NT2/D1 (cell line): ENCODE measurements at regions not wholly inside any gene's neighbourhood (a gene's known extent, or its start where the extent isn't known, plus 50 kb on each side); places are given as distances from the start of the nearest gene placed in this dataset.

Experiments
- DNase-seq: peaks from one replicate; pipeline ENCODE4 v3.0.0-alpha.2; 2011; ENCODE audit warnings: low read depth, low spot score
- H3K27me3 ChIP-seq: 2 replicates; pipeline ENCODE4 v1.6.0; 2011; ENCODE audit warnings: mild to moderate bottlenecking; ENCODE audit not compliant: insufficient read length, insufficient read depth
- H3K36me3 ChIP-seq: 2 replicates; pipeline ENCODE4 v1.6.1; 2011; ENCODE audit warnings: mild to moderate bottlenecking, low read length, mixed read lengths; ENCODE audit not compliant: insufficient read depth, insufficient read length
- H3K4me1 ChIP-seq: 2 replicates; pipeline ENCODE4 v1.5.1; 2011; ENCODE audit not compliant: insufficient read depth, insufficient read length
- H3K4me3 ChIP-seq: 2 replicates; pipeline ENCODE4 v1.5.1; 2011; ENCODE audit warnings: low read depth; ENCODE audit not compliant: insufficient read length
- H3K9ac ChIP-seq: 2 replicates; pipeline ENCODE4 v1.6.0; 2011; ENCODE audit warnings: low read depth; ENCODE audit not compliant: insufficient read length
- H3K9me3 ChIP-seq: 2 replicates; pipeline ENCODE4 v1.5.1; 2011; ENCODE audit warnings: mild to moderate bottlenecking, low read length; ENCODE audit not compliant: insufficient read depth
- SUZ12 ChIP-seq: IDR thresholded peaks from 2 replicates; pipeline ENCODE4 v1.6.1; 2011; ENCODE audit not compliant: insufficient read length, insufficient read depth; ENCODE audit errors: extremely low read depth
- YY1 ChIP-seq: IDR thresholded peaks from 2 replicates; pipeline ENCODE4 v1.6.1; 2011; ENCODE audit not compliant: insufficient read length, insufficient read depth
- ZNF274 ChIP-seq: IDR thresholded peaks from 2 replicates; pipeline ENCODE4 v1.6.1; 2011; ENCODE audit warnings: mild to moderate bottlenecking, low read depth, low read length

GRCh38 chr14:89681086-89682018 is 264.3 kb upstream of the FOXN3 start:
- Histone ChIP-seq H3K27me3 (no peaks in the 10 kb centered on the region), H3K9ac (no peak overlapping the region), H3K4me3 (no peak overlapping the region), H3K4me1 (no peaks in the 10 kb centered on the region), H3K36me3 (no peaks in the 10 kb centered on the region), H3K9me3 (peaks cover 16% of the 10 kb centered on the region; the same call in 1 of the 2 replicates)
- TF ChIP-seq YY1: no peak
- no peak for TF ChIP-seq SUZ12
- TF ChIP-seq ZNF274: no peak
- DNase-seq: no peak

- H3K27me3 ChIP-seq: no peaks in the 10 kb centered on the region
- no peak for DNase-seq
- H3K4me3 ChIP-seq: no peak overlapping the region
- no peaks in the 10 kb centered on the region for H3K36me3 ChIP-seq
- no peak for TF ChIP-seq SUZ12
- TF ChIP-seq YY1: no peak
- TF ChIP-seq ZNF274: no peak
- peaks cover 16% of the 10 kb centered on the region; the same call in 1 of the 2 replicates for H3K9me3 ChIP-seq
- no peak overlapping the region for H3K9ac ChIP-seq
- H3K4me1 ChIP-seq: no peaks in the 10 kb centered on the region
Observed at GRCh38 chr14:89680156-89680555, 263.1 kb upstream of the FOXN3 start.

- 0 out of 2 replicates have a peak, but pooled peaks cover 8% of the 10 kb centered on the region for H3K9me3 ChIP-seq
- H3K4me1 ChIP-seq: no peaks in the 10 kb centered on the region
- no peaks in the 10 kb centered on the region for H3K27me3 ChIP-seq
- DNase-seq: no peak
- no peak for TF ChIP-seq SUZ12
- TF ChIP-seq YY1: no peak
- TF ChIP-seq ZNF274: no peak
- no peak overlapping the region for H3K4me3 ChIP-seq
- H3K9ac ChIP-seq: no peak overlapping the region
- no peaks in the 10 kb centered on the region for H3K36me3 ChIP-seq
Observed at GRCh38 chr14:89678768-89679167, 261.7 kb upstream of the FOXN3 start.

- no peak for TF ChIP-seq ZNF274
- TF ChIP-seq SUZ12: no peak
- no peak for TF ChIP-seq YY1
- no peaks in the 10 kb centered on the region for H3K27me3 ChIP-seq
- H3K4me1 ChIP-seq: no peaks in the 10 kb centered on the region
- H3K9ac ChIP-seq: no peak overlapping the region
- no peak overlapping the region for H3K4me3 ChIP-seq
- H3K9me3 ChIP-seq: no peaks in the 10 kb centered on the region
- no peaks in the 10 kb centered on the region for H3K36me3 ChIP-seq
- DNase-seq: no peak
Observed at GRCh38 chr14:89675590-89675989, 258.6 kb upstream of the FOXN3 start.

GRCh38 chr14:89674936-89675335 is 257.9 kb upstream of the FOXN3 start:
- TF ChIP-seq ZNF274 (no peak), YY1 (no peak), SUZ12 (no peak)
- H3K9me3 ChIP-seq: no peaks in the 10 kb centered on the region
- no peaks in the 10 kb centered on the region for H3K36me3 ChIP-seq
- H3K9ac ChIP-seq: no peak overlapping the region
- no peaks in the 10 kb centered on the region for H3K4me1 ChIP-seq
- no peak for DNase-seq
- H3K4me3 ChIP-seq: no peak overlapping the region
- no peaks in the 10 kb centered on the region for H3K27me3 ChIP-seq

GRCh38 chr14:89674240-89674639 is 257.2 kb upstream of the FOXN3 start:
- H3K27me3 ChIP-seq: no peaks in the 10 kb centered on the region
- H3K4me3 ChIP-seq: no peak overlapping the region
- no peaks in the 10 kb centered on the region for H3K4me1 ChIP-seq
- no peak for DNase-seq
- no peaks in the 10 kb centered on the region for H3K9me3 ChIP-seq
- H3K9ac ChIP-seq: no peak overlapping the region
- H3K36me3 ChIP-seq: no peaks in the 10 kb centered on the region
- TF ChIP-seq ZNF274 (no peak), YY1 (no peak), SUZ12 (no peak)

GRCh38 chr14:89673512-89674225 is 256.6 kb upstream of the FOXN3 start:
- Histone ChIP-seq H3K4me1 (no peaks in the 10 kb centered on the region), H3K27me3 (no peaks in the 10 kb centered on the region), H3K9ac (no peak overlapping the region), H3K4me3 (no peak overlapping the region), H3K36me3 (no peaks in the 10 kb centered on the region), H3K9me3 (no peaks in the 10 kb centered on the region)
- TF ChIP-seq YY1 (no peak), SUZ12 (no peak), ZNF274 (no peak)
- no peak for DNase-seq
